ENCODE measurements at regions not wholly inside any gene's neighbourhood (a gene's known extent, or its start where the extent isn't known, plus 50 kb on each side); places are given as distances from the start of the nearest gene placed in this dataset.

GRCh38 chr20:19903168-19903811, 113.9 kb upstream of the NAA20 start:
- no peak overlapping the region for H3K4me3 Mint-ChIP-seq (ENCODE audit: low read depth, unreplicated experiment)
- H3K27me3 Mint-ChIP-seq (ENCODE audit: unreplicated experiment) = no peaks in the 10 kb centered on the region
- BruUV-seq (replicated peaks) = no TSS peak
- CTCF ChIA-PET = no interaction called here
- no peak overlapping the region for H3K27ac Mint-ChIP-seq (ENCODE audit: unreplicated experiment)
- no peak for DNase-seq
- no peaks in the 10 kb centered on the region for H3K9me3 Mint-ChIP-seq (ENCODE audit: low read depth, unreplicated experiment)
- no peaks in the 10 kb centered on the region for H3K36me3 Mint-ChIP-seq (ENCODE audit: insufficient read depth, unreplicated experiment)
- no peak for TF ChIP-seq CTCF (IDR thresholded peaks at IDR 0.05; ENCODE audit: unreplicated experiment)
- intact Hi-C loops (cut with micrococcal nuclease; ENCODE audit: unreplicated experiment) = no loop called here
- no peaks in the 10 kb centered on the region for H3K4me1 Mint-ChIP-seq (ENCODE audit: low read depth, unreplicated experiment)

- Mint-ChIP-seq H3K27me3 (ENCODE audit: unreplicated experiment) (no peaks in the 10 kb centered on the region), H3K4me1 (ENCODE audit: low read depth, unreplicated experiment) (no peaks in the 10 kb centered on the region), H3K27ac (ENCODE audit: unreplicated experiment) (no peak overlapping the region), H3K4me3 (ENCODE audit: low read depth, unreplicated experiment) (no peak overlapping the region), H3K9me3 (ENCODE audit: low read depth, unreplicated experiment) (no peaks in the 10 kb centered on the region), H3K36me3 (ENCODE audit: insufficient read depth, unreplicated experiment) (no peaks in the 10 kb centered on the region)
- DNase-seq = no peak
- CTCF ChIA-PET = no interaction called here
- no peak for TF ChIP-seq CTCF (IDR thresholded peaks at IDR 0.05; ENCODE audit: unreplicated experiment)
- no TSS peak for BruUV-seq (replicated peaks)
- intact Hi-C loops (cut with micrococcal nuclease; ENCODE audit: unreplicated experiment) = no loop called here
Observed at GRCh38 chr20:19907326-19908056, 109.7 kb upstream of the NAA20 start.

GRCh38 chr20:19908576-19908975, 108.6 kb upstream of the NAA20 start:
- H3K9me3 Mint-ChIP-seq (ENCODE audit: low read depth, unreplicated experiment) = no peaks in the 10 kb centered on the region
- H3K27me3 Mint-ChIP-seq (ENCODE audit: unreplicated experiment) = no peaks in the 10 kb centered on the region
- no peaks in the 10 kb centered on the region for H3K4me1 Mint-ChIP-seq (ENCODE audit: low read depth, unreplicated experiment)
- no peak overlapping the region for H3K4me3 Mint-ChIP-seq (ENCODE audit: low read depth, unreplicated experiment)
- intact Hi-C loops (cut with micrococcal nuclease; ENCODE audit: unreplicated experiment) = no loop called here
- BruUV-seq (replicated peaks) = no TSS peak
- H3K36me3 Mint-ChIP-seq (ENCODE audit: insufficient read depth, unreplicated experiment) = no peaks in the 10 kb centered on the region
- H3K27ac Mint-ChIP-seq (ENCODE audit: unreplicated experiment) = no peak overlapping the region
- no peak for DNase-seq
- CTCF ChIA-PET = no interaction called here
- TF ChIP-seq CTCF (IDR thresholded peaks at IDR 0.05; ENCODE audit: unreplicated experiment) = no peak

- Mint-ChIP-seq H3K4me3 (ENCODE audit: low read depth, unreplicated experiment) (no peak overlapping the region), H3K27ac (ENCODE audit: unreplicated experiment) (no peak overlapping the region), H3K36me3 (ENCODE audit: insufficient read depth, unreplicated experiment) (no peaks in the 10 kb centered on the region), H3K27me3 (ENCODE audit: unreplicated experiment) (no peaks in the 10 kb centered on the region), H3K4me1 (ENCODE audit: low read depth, unreplicated experiment) (peaks cover 9% of the 10 kb centered on the region), H3K9me3 (ENCODE audit: low read depth, unreplicated experiment) (no peaks in the 10 kb centered on the region)
- no peak for TF ChIP-seq CTCF (IDR thresholded peaks at IDR 0.05; ENCODE audit: unreplicated experiment)
- CTCF ChIA-PET = no interaction called here
- no peak for DNase-seq
- intact Hi-C loops (cut with micrococcal nuclease; ENCODE audit: unreplicated experiment) = no loop called here
- no TSS peak for BruUV-seq (replicated peaks)
Observed at GRCh38 chr20:19909725-19910124, 107.4 kb upstream of the NAA20 start.
